Large intestine (tissue), 3 donors: ENCODE measurements at regions not wholly inside any gene's neighbourhood (a gene's known extent, or its start where the extent isn't known, plus 50 kb on each side); places are given as distances from the start of the nearest gene placed in this dataset.

ENCODE experiments used
- DNase-seq, 2 donors: peaks; one replicate each; pipeline versions ENCODE4 v3.0.0 to v3.0.0-alpha.2; 2013
- H3K27ac ChIP-seq: one replicate; pipeline ENCODE4 v1.5.1; 2013; ENCODE audit warnings: low read length
- H3K27me3 ChIP-seq: 2 replicates; pipeline ENCODE4 v1.6.1; 2013; ENCODE audit warnings: low read length; ENCODE audit not compliant: control insufficient read depth, insufficient read depth
- H3K36me3 ChIP-seq: 2 replicates; pipeline ENCODE4 v1.6.1; 2013; ENCODE audit warnings: low read length; ENCODE audit not compliant: control insufficient read depth, insufficient read depth
- H3K4me1 ChIP-seq: one replicate; pipeline ENCODE4 v1.6.1; 2013; ENCODE audit warnings: low read length; ENCODE audit not compliant: control insufficient read depth, insufficient read depth
- H3K4me3 ChIP-seq: one replicate; pipeline ENCODE4 v1.5.1; 2013; ENCODE audit warnings: low read length
- H3K9me3 ChIP-seq: one replicate; pipeline ENCODE4 v1.6.1; 2013; ENCODE audit warnings: mild to moderate bottlenecking, low read depth, low read length, moderate library complexity; ENCODE audit not compliant: control insufficient read depth
- WGBS: methylation state at CpG from one replicate; pipeline ENCODE4 v1.1.5; 2013; ENCODE audit warnings: low lambda C conversion rate; ENCODE audit not compliant: insufficient coverage; 5-methylcytosine and 5-hydroxymethylcytosine counted together

DNA sequence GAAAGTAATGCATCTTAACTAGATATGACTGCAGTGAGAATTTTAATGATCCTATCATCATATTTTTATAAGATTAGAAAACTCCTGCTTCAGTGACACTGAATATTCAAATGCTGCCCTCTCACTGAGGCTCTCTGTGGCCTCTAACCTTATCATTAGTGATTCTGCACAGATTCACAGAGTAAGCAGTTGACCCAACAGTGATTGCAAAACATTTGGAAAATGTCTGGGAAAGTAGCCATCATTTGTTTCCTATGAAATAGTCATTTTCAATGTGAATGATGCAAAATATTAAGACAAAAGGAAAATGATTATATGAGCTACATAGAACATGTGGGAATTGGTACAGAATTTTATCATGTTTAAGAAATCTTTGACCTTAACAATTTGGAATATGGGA, 210.3 kb downstream of the TBX18 start:
- Histone ChIP-seq H3K27ac (no peak overlapping the region), H3K9me3 (no peaks in the 10 kb centered on the region), H3K4me1 (no peaks in the 10 kb centered on the region), H3K36me3 (no peaks in the 10 kb centered on the region), H3K4me3 (no peak overlapping the region), H3K27me3 (no peaks in the 10 kb centered on the region)
- no peak for DNase-seq

DNA sequence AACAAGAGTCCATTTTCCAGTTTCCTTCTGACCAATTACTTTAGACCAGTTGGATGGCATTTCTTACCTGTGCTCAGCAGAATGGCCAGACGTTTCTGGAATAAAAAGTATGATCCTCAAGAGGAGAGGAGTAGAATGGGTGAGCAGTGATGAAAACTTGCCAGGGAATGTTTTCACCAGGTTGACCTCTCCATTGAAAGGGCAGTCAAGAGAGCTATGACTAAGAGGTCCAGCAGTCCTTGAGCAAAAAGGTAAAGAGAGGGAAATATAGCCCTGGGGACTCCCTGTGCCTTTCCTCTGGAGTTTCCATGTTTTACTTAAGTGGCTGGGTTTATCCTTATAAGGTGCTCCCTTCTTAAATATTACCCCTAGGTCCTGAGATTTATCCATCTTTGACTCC, 210.9 kb downstream of the TBX18 start:
- no peaks in the 10 kb centered on the region for H3K9me3 ChIP-seq
- H3K27ac ChIP-seq, result no peak overlapping the region
- no peaks in the 10 kb centered on the region for H3K36me3 ChIP-seq
- no peak overlapping the region for H3K4me3 ChIP-seq
- H3K4me1 ChIP-seq, result no peaks in the 10 kb centered on the region
- no peak for DNase-seq
- H3K27me3 ChIP-seq, result no peaks in the 10 kb centered on the region
- no CpG with 5 or more reads among the region's 1 CpG for WGBS

DNA sequence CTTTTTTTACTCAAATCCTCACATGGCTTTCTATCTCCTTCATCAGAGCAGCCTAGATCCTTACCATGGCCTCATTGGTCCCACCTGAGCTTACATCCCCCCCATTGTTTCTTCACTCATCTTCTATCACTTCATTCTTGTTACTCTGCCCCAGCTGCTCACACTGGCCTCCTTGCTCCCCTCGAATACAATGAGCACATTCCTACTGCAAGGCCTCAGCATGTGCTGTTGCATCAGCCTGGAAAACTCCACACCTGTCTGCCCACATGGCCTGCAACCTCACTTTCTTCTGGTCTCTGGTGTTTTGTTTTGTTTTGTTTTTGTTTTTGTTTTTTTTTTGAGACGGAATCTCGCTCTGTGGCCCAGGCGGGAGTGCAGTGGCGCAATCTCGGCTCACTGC, 212.6 kb downstream of the TBX18 start:
- no peaks in the 10 kb centered on the region for H3K36me3 ChIP-seq
- H3K9me3 ChIP-seq, result no peaks in the 10 kb centered on the region
- no CpG with 5 or more reads among the region's 6 CpGs for WGBS
- no peak overlapping the region for H3K27ac ChIP-seq
- H3K27me3 ChIP-seq, result no peaks in the 10 kb centered on the region
- no peak for DNase-seq
- no peak overlapping the region for H3K4me3 ChIP-seq
- no peaks in the 10 kb centered on the region for H3K4me1 ChIP-seq

DNA sequence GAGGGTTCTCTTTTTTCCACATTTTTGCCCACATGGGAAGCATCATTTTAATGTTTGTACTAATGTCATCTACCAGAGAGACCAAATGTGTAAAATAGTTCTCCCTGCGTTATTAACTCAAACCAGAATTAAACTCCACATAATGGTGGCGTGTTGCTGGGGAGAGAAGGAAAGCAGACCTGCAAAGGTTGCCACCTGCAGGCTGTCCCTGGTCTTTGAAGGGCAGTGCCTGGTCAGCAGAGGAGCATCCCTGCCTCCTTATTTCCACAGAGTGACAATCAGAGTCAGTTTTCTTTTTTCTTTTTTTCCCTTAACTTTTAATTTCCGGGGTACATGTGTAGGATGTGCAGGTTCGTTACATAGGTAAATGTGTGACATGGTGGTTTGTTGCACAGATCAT, 214.5 kb downstream of the TBX18 start:
- Histone ChIP-seq H3K9me3 (no peaks in the 10 kb centered on the region), H3K27me3 (no peaks in the 10 kb centered on the region), H3K4me1 (no peaks in the 10 kb centered on the region), H3K27ac (no peak overlapping the region), H3K36me3 (no peaks in the 10 kb centered on the region), H3K4me3 (no peak overlapping the region)
- WGBS, result 60% methylated on average over 1 of the region's 4 CpGs
- DNase-seq, result no peak

DNA sequence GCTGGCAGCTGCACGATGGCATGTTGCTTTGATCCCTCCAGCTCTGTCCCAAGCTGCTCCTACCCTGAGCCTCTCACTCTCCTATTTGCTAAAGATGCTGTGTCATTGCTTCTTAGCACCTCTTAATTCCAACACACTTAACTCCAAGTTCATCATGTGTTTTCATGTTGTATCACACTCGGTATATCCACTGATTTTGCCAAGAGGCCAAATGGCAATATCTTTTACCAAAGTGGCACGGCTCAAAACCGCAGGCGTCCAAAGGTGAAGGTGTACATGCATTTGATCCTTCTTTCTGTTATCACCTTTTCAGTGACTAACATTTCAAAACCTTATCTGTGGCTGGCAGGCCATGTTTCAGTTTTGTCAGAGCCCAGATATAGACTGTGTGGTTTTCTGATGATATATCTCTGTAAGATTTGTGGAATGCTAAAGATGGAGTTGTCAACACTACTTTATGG, 217.0 kb downstream of the TBX18 start:
- Histone ChIP-seq H3K4me1 (no peaks in the 10 kb centered on the region), H3K9me3 (no peaks in the 10 kb centered on the region), H3K27me3 (no peaks in the 10 kb centered on the region), H3K4me3 (no peak overlapping the region), H3K36me3 (no peaks in the 10 kb centered on the region), H3K27ac (no peak overlapping the region)
- DNase-seq, result no peak
- no CpG with 5 or more reads among the region's 5 CpGs for WGBS

DNA sequence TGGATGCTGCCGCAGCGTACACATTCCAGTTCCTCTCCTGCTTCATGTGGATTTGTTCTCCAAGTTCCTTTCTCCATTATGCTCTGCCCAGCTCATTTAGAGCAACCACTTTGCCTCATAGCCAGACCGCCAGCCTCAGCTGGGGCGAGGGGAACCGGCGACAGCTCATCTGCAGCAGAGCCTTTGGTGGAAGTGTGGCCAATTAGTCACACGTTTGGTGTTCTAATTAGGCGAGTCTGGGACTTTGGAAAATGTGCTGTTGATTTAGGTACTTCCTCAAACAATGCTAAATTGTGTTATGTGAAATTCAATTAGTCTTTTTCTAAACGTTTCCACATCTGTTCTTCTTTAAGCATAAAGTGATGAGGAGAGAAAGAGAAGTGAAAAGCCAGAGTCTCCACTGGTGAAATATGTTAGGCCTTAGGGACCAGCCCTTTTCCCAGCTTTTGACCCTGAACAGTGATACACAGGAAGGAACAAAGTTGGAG, 217.9 kb downstream of the TBX18 start:
- WGBS, result 14% methylated on average over 1 of the region's 9 CpGs
- Histone ChIP-seq H3K9me3 (no peaks in the 10 kb centered on the region), H3K27ac (no peak overlapping the region), H3K27me3 (no peaks in the 10 kb centered on the region), H3K36me3 (no peaks in the 10 kb centered on the region), H3K4me1 (no peaks in the 10 kb centered on the region), H3K4me3 (no peak overlapping the region)
- no peak for DNase-seq

DNA sequence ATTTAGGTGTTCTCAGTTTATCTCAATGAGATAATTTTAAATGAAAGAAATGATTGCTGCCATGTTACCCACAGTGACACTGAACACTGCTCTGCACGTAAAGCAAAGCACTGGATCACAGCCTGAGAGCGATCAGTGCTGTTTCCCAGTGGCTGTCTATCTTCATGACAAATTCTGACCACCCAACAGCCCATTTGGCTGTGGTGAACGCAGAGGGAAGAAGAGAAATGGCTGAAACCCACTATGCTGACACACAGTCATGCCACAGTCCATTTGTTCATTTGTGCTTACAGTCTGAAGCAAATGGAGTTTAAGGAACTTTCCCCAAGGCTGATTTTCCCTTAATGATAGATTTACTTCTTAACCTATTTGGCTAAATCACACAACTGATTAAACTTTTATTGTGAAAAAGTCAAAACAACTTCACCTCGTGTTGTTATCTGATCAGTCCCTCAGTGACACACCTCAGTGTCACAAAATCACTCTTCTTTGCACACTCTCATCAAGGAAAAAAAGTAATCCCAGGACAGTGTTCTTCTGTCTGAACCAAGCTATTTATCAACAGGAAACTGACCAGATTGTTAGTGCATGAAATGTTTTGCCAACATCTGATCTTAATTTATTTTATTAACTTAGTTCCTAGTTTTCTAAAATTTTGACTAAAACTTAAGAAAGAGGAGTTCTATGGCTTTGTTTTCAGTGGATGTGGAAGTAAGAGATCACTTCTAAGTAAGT, 225.1 kb downstream of the TBX18 start:
- no peaks in the 10 kb centered on the region for H3K9me3 ChIP-seq
- no peaks in the 10 kb centered on the region for H3K4me1 ChIP-seq
- H3K27ac ChIP-seq, result no peak overlapping the region
- H3K27me3 ChIP-seq, result no peaks in the 10 kb centered on the region
- no peaks in the 10 kb centered on the region for H3K36me3 ChIP-seq
- no peak for DNase-seq
- no peak overlapping the region for H3K4me3 ChIP-seq
- whole genome bisulfite sequencing, result 20% methylated on average over 1 of the region's 4 CpGs

DNA sequence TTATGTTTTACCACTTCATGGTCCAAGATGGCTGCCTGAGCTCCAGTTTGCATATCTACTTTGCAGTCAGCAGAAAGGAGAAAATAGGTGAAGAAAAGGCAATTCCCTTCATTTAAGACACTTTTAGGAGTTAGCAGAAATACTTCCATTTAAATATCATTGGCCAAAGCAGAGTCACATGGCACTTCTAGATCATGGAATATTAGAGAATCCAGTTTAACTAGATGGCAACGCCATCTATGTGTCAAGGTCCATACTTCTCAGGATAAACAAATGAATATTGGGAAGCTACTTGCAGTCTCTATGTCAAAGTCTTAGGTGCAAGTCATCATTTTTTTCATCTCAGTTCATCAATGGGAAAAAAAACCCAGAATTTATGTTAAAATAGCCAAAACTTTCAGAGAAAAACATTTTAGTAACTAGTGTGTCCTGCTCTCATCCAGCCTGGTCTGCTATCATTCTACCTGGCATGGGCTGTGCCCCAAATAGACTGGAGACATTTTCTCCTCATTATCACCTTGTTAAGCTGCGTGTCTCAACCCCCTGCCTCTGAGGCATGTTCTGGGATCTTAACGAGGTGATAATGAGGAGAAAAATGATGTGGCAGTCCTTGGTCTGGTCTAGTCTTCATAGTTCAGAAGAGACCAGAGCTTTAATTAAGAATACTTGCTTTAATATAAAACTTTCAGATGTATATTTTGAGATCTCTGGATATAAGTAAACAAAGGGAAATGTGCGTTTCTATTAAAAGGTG, 227.3 kb downstream of the TBX18 start:
- H3K27ac ChIP-seq, result no peak overlapping the region
- H3K9me3 ChIP-seq, result no peaks in the 10 kb centered on the region
- DNase-seq, result no peak
- no peaks in the 10 kb centered on the region for H3K36me3 ChIP-seq
- WGBS, result no CpG with 5 or more reads among the region's 4 CpGs
- H3K4me1 ChIP-seq, result no peaks in the 10 kb centered on the region
- no peaks in the 10 kb centered on the region for H3K27me3 ChIP-seq
- no peak overlapping the region for H3K4me3 ChIP-seq

DNA sequence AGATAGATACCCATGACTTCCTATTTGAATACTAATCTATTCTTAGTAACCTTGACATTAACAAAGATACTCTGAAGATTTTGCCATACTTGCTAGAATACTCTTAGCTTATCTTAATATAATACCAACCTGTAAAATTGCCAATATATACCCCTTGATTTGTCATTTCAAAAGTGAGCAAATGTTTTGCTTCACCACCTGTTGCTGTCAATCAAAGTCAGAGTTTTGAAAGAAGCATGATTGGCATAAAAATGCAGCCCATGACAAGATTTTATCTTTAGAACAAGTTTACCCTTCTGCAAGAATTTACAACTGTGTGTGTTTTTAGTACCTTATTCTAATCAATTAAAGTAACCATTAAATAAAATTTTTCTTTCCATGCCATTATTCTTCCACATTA, 236.2 kb downstream of the TBX18 start:
- no peak for DNase-seq
- Histone ChIP-seq H3K4me1 (no peaks in the 10 kb centered on the region), H3K9me3 (no peaks in the 10 kb centered on the region), H3K36me3 (no peaks in the 10 kb centered on the region), H3K27me3 (no peaks in the 10 kb centered on the region), H3K27ac (no peak overlapping the region), H3K4me3 (no peak overlapping the region)

DNA sequence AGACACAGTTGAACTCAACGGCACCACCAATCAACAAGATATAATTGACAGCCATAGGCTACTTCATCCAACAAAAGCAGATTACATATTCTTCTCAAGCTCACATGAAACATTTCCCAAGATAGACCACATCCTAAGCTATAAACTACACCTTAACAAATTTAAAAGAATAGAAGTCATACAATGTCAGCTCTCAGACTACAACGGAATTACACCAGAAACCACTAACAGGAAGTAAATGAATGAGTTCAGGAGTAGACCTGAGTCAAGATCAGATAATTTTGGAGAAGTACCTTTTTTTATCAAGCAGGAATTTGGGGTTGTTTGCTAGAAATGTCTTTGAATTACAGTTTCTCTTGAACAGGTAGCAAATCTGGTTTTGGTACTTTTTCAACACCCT, 237.8 kb downstream of the TBX18 start:
- 89% methylated on average over 1 of the region's 2 CpGs for WGBS
- Histone ChIP-seq H3K4me3 (no peak overlapping the region), H3K27me3 (no peaks in the 10 kb centered on the region), H3K36me3 (no peaks in the 10 kb centered on the region), H3K9me3 (no peaks in the 10 kb centered on the region), H3K27ac (no peak overlapping the region), H3K4me1 (no peaks in the 10 kb centered on the region)
- DNase-seq, result no peak

DNA sequence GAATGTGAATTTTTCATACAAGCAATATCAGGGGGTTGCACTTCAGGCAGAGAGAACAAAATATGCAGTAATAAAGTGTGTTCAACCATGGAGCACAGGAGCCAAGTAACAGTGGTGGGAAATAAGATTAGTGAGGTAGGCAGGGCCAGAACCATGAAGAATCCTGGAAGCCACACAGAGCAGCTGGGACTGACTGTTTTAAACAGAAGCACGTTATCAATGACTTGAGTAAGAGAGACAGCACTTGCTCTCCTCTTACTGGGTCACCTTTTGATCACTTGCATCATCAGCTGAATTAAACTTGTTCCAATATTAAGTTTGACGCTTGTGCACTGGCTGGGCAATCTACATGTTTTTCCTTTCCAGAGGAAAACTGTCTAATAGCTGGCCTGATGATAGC, 238.5 kb downstream of the TBX18 start:
- no peak for DNase-seq
- H3K9me3 ChIP-seq, result no peaks in the 10 kb centered on the region
- H3K36me3 ChIP-seq, result no peaks in the 10 kb centered on the region
- H3K4me1 ChIP-seq, result no peaks in the 10 kb centered on the region
- H3K27me3 ChIP-seq, result no peaks in the 10 kb centered on the region
- H3K27ac ChIP-seq, result no peak overlapping the region
- no peak overlapping the region for H3K4me3 ChIP-seq
- WGBS, result no CpG with 5 or more reads among the region's 2 CpGs
